Hepatocyte (in vitro differentiated cells): ENCODE measurements at regions not wholly inside any gene's neighbourhood (a gene's known extent, or its start where the extent isn't known, plus 50 kb on each side); places are given as distances from the start of the nearest gene placed in this dataset.

Source experiments
- EZH2 ChIP-seq: fragments of 200-600 bp; sonication (generic); IDR thresholded peaks from 2 replicates; pipeline ENCODE4 v1.6.1; 2016; ENCODE audit warnings: antibody characterized with exemption, mild to moderate bottlenecking, borderline replicate concordance
- TF ChIP-seq, protein P1 (sequence below): fragments of 200-600 bp; sonication (generic); IDR thresholded peaks from 2 replicates; pipeline ENCODE4 v1.5.1; 2016; ENCODE audit warnings: antibody characterized with exemption, mild to moderate bottlenecking; ENCODE audit not compliant: poor library complexity

GRCh38 chr20:48373555-48373934 lies 454.3 kb downstream of the PREX1 start:
- TF ChIP-seq, protein P1, sequence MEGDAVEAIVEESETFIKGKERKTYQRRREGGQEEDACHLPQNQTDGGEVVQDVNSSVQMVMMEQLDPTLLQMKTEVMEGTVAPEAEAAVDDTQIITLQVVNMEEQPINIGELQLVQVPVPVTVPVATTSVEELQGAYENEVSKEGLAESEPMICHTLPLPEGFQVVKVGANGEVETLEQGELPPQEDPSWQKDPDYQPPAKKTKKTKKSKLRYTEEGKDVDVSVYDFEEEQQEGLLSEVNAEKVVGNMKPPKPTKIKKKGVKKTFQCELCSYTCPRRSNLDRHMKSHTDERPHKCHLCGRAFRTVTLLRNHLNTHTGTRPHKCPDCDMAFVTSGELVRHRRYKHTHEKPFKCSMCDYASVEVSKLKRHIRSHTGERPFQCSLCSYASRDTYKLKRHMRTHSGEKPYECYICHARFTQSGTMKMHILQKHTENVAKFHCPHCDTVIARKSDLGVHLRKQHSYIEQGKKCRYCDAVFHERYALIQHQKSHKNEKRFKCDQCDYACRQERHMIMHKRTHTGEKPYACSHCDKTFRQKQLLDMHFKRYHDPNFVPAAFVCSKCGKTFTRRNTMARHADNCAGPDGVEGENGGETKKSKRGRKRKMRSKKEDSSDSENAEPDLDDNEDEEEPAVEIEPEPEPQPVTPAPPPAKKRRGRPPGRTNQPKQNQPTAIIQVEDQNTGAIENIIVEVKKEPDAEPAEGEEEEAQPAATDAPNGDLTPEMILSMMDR, result no peak
- no peak for TF ChIP-seq EZH2
